HG02938 (cell line): ENCODE measurements at regions not wholly inside any gene's neighbourhood (a gene's known extent, or its start where the extent isn't known, plus 50 kb on each side); places are given as distances from the start of the nearest gene placed in this dataset.

Source experiments
- ATAC-seq: cut with Tn5 transposase; IDR thresholded peaks from one replicate; pipeline ENCODE4 v1.9.1; 2021; ENCODE audit warnings: mild to moderate bottlenecking, moderate library complexity; ENCODE audit not compliant: unreplicated experiment

GRCh38 chr18:40993363-40993762 lies 961.7 kb upstream of the PIK3C3 start:
- ATAC-seq = no peak

DNA sequence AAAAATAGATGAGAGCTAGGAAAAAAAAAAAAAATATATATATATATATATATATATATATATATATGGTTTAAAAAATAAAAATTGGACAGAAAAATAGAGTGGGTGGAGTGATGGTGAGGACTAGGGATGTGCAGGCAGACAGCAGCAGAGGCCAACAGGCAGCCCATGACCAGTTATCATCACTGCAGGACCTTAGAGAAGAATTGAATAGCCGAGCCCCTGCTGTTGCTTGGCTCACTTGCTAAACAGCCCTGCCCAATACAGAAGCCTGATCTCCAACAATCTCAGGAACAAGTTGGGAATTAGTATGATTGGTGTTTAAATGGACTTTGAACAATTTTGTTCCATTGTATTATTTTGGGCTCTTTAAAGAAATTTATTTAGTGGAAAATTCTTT lies 967.5 kb upstream of the PIK3C3 start:
- ATAC-seq = no peak

- no peak for ATAC-seq
Observed at GRCh38 chr18:40985436-40985835, 969.6 kb upstream of the PIK3C3 start.

GRCh38 chr18:40984856-40985255 lies 970.2 kb upstream of the PIK3C3 start:
- no peak for ATAC-seq

- ATAC-seq = no peak
Observed at GRCh38 chr18:40983835-40984234, 971.2 kb upstream of the PIK3C3 start.

GRCh38 chr18:40980171-40980570 lies 974.9 kb upstream of the PIK3C3 start:
- ATAC-seq = no peak

DNA sequence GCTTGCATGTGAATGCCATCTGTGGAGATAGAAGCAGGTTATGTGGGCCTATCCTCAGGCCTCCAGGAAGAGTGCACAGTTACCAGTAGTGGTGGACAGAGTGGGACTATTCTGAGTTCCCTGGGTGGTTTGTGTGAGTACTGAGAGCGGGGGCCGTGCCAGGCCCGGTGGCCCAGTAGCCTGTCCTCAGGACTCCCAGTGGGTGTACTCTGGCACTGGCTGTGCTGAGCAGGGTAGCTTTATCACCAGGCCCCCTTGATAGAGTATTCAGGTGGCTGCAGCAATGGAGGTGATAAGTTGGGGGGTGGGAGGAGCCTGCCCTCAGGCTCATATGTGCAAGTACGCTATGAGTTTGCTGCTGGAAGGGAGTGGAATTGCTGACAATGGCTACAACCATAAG lies 979.0 kb upstream of the PIK3C3 start:
- ATAC-seq = no peak

GRCh38 chr18:40974448-40974847 lies 980.6 kb upstream of the PIK3C3 start:
- ATAC-seq = no peak

GRCh38 chr18:40962784-40963183 lies 992.2 kb upstream of the PIK3C3 start:
- no peak for ATAC-seq

GRCh38 chr18:40957533-40958070 lies 997.4 kb upstream of the PIK3C3 start:
- no peak for ATAC-seq

DNA sequence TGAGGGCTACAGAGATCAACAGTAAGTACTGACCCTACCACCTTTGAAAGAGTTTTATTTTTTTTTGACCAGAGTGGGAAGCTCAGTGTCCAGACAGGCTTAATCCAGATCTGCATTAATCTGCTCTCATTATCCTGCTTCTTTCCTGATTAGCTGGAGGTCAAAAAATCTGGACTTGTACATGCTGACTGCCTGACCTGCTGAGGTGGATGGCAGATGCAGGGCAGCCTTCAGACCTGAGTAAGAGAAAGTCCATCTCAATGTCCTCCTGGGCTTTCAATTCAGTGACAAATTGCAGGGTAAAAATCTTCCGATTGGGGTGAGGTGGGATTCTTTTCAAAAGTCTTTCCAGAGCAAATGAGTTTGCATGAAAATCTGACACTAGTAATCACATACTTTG lies 998.8 kb upstream of the PIK3C3 start:
- ATAC-seq = no peak

DNA sequence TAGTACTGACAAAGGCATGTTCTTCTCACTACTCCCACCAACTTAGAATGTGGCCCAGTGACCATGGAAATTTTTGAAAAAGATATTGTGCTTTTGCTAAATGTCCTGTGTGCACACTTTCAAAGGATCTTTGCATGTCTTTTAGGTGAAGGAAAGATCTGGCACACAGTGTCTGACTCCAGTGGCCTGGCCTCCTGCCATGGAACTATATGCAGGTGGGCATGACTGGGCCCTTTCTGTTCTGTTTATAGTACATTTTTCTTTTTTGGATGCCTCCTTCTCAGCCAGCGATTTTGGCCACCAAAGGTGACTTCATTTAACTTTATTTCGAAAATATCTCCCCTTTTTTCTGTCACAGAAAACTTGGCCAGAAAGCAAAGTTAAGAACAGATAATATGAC lies 999.7 kb upstream of the PIK3C3 start:
- ATAC-seq = no peak

GRCh38 chr18:40949114-40949950 lies 1005.7 kb upstream of the PIK3C3 start:
- no peak for ATAC-seq

GRCh38 chr18:40944576-40944975 lies 1010.5 kb upstream of the PIK3C3 start:
- ATAC-seq = no peak

- ATAC-seq = no peak
Observed at GRCh38 chr18:40939656-40940515, 1015.1 kb upstream of the PIK3C3 start.

GRCh38 chr18:40938615-40939014 lies 1016.4 kb upstream of the PIK3C3 start:
- ATAC-seq = no peak

- ATAC-seq = no peak
Observed at GRCh38 chr18:40937386-40937785, 1017.6 kb upstream of the PIK3C3 start.

GRCh38 chr18:40935423-40935822 lies 1019.6 kb upstream of the PIK3C3 start:
- no peak for ATAC-seq

DNA sequence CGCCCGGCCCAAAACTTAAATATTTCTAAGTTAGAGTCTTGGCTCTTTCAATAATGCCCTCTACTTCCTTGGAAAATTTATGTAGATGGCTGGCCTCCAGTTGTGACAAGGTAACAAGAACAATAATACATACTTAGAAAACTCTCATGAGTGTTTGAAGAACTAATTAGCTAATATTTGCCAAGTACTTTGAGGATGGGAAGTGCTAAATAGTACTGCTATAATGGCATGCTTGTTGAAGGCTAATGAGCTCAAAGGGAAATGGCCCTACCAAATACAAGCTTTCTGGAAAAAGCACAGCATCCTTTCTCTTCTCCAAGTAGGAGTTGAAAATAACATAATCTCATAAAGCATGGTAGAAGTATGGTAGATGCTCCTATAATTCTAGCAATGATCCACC lies 1022.2 kb upstream of the PIK3C3 start:
- no peak for ATAC-seq

GRCh38 chr18:40930211-40930882 lies 1024.7 kb upstream of the PIK3C3 start:
- ATAC-seq = no peak

GRCh38 chr18:40929399-40929798 lies 1025.6 kb upstream of the PIK3C3 start:
- no peak for ATAC-seq
